OCI-LY1 (cell line): ENCODE measurements at regions not wholly inside any gene's neighbourhood (a gene's known extent, or its start where the extent isn't known, plus 50 kb on each side); places are given as distances from the start of the nearest gene placed in this dataset.

ENCODE experiments used
- CTCF ChIP-seq: fragments of 200-600 bp; sonication (generic), shearing (Covaris generic); IDR thresholded peaks from 2 replicates; pipeline ENCODE4 v1.5.1; 2017; ENCODE audit warnings: mild to moderate bottlenecking, antibody characterized with exemption, low read length, moderate library complexity, mixed read lengths
- EZH2 ChIP-seq: fragments of 200-600 bp; sonication (generic), shearing (Covaris generic); IDR thresholded peaks from 2 replicates; pipeline ENCODE4 v1.8.0; 2017; ENCODE audit warnings: borderline replicate concordance, mixed run types, mild to moderate bottlenecking, antibody characterized with exemption, low read length, moderate library complexity, mixed read lengths

- TF ChIP-seq CTCF = no peak
- TF ChIP-seq EZH2 = no peak
Measured at GRCh38 chr3:153041181-153041580, 120.8 kb upstream of the RAP2B start.
